CD14-positive monocyte (primary cell): ENCODE measurements at regions not wholly inside any gene's neighbourhood (a gene's known extent, or its start where the extent isn't known, plus 50 kb on each side); places are given as distances from the start of the nearest gene placed in this dataset.
"Not testable (repeated sequence)": the region's sequence is repeated elsewhere in the genome, so short reads cannot be mapped to it uniquely, and the experiment has no call there.

Source experiments
- DNase-seq, 3 donors: peaks; one replicate each; pipeline ENCODE4 v3.0.0-alpha.2; 2011 to 2022
- H2AFZ ChIP-seq: 2 replicates; pipeline ENCODE4 v1.6.0; 2012; ENCODE audit warnings: mild to moderate bottlenecking, low read depth, low read length, inconsistent platforms; ENCODE audit not compliant: insufficient read depth, poor library complexity, severe bottlenecking
- H3K27ac ChIP-seq, 2 donors: 1 replicate in 1 of 2; 2 replicates in 1 of 2; pipeline ENCODE4 v1.5.1; 2012 to 2013; ENCODE audit warnings: low read length in 2 of 2, control low read depth in 1 of 2, inconsistent platforms in 1 of 2, low read depth in 1 of 2, mild to moderate bottlenecking in 1 of 2
- H3K27me3 ChIP-seq, 2 donors: one replicate each; pipeline versions ENCODE4 v1.6.0 to v1.6.1; 2011 to 2013; ENCODE audit warnings: low read length in 2 of 2; ENCODE audit not compliant: control insufficient read depth in 2 of 2, insufficient read depth in 2 of 2
- H3K36me3 ChIP-seq, 2 donors: replicated peaks in 1 of 2; 1 replicate in 1 of 2; 2 replicates in 1 of 2; pipeline versions ENCODE4 v1.5.1 to v1.6.1; 2012 to 2013; ENCODE audit warnings: low read length in 2 of 2, control low read depth in 1 of 2, inconsistent platforms in 1 of 2, mild to moderate bottlenecking in 1 of 2; ENCODE audit not compliant: insufficient read depth in 2 of 2, control insufficient read depth in 1 of 2
- H3K4me1 ChIP-seq, 2 donors: 1 replicate in 1 of 2; 2 replicates in 1 of 2; pipeline versions ENCODE4 v1.5.1 to v1.6.1; 2012 to 2013; ENCODE audit warnings: low read length in 2 of 2, control low read depth in 1 of 2, inconsistent platforms in 1 of 2, mild to moderate bottlenecking in 1 of 2, moderate library complexity in 1 of 2; ENCODE audit not compliant: insufficient read depth in 2 of 2, control insufficient read depth in 1 of 2
- H3K4me2 ChIP-seq: replicated peaks from 2 replicates; pipeline ENCODE3; 2012; ENCODE audit warnings: low read length, moderate library complexity, mild to moderate bottlenecking; ENCODE audit not compliant: poor library complexity, severe bottlenecking; ENCODE audit errors: extremely low read depth
- H3K4me3 ChIP-seq, 3 experiments: fragments of 200-600 bp in 1 of 3; sonication (generic) in 1 of 3; replicated peaks in 1 of 3; 1 replicate in 2 of 3; 2 replicates in 1 of 3; pipeline ENCODE4 v1.5.1; 2011 to 2013; ENCODE audit warnings: low read length in 3 of 3, mild to moderate bottlenecking in 3 of 3, control low read depth in 2 of 3, low read depth in 2 of 3, inconsistent platforms in 1 of 3, moderate library complexity in 1 of 3
- H3K79me2 ChIP-seq: 2 replicates; pipeline ENCODE4 v1.6.0; 2012; ENCODE audit warnings: mild to moderate bottlenecking, control low read depth, inconsistent platforms, low read length, moderate library complexity; ENCODE audit not compliant: insufficient read depth
- H3K9ac ChIP-seq: 2 replicates; pipeline ENCODE4 v1.6.0; 2017; ENCODE audit warnings: low read length, mild to moderate bottlenecking; ENCODE audit not compliant: insufficient read depth, poor library complexity, severe bottlenecking
- H3K9me3 ChIP-seq, 2 donors: replicated peaks in 1 of 2; 1 replicate in 1 of 2; 2 replicates in 1 of 2; pipeline versions ENCODE4 v1.5.1 to v1.6.1; 2012 to 2013; ENCODE audit warnings: low read length in 2 of 2, control low read depth in 1 of 2; ENCODE audit not compliant: control insufficient read depth in 1 of 2, insufficient read depth in 1 of 2
- H4K20me1 ChIP-seq: 2 replicates; pipeline ENCODE4 v1.6.0; 2012; ENCODE audit warnings: mild to moderate bottlenecking, low read length, control low read depth, moderate library complexity; ENCODE audit not compliant: insufficient read depth
- H3K27ac Mint-ChIP-seq, 7 donors: one replicate each; pipeline ENCODE4 v1.8.0; 2020; ENCODE audit warnings: mild to moderate bottlenecking in 7 of 7, mixed read lengths in 7 of 7, moderate library complexity in 6 of 7, inconsistent platforms in 2 of 7
- H3K27me3 Mint-ChIP-seq, 3 donors: one replicate each; pipeline ENCODE4 v1.8.0; 2021 to 2022; ENCODE audit warnings: low read depth in 3 of 3, mild to moderate bottlenecking in 3 of 3, mixed read lengths in 3 of 3, moderate library complexity in 3 of 3, inconsistent platforms in 1 of 3
- H3K36me3 Mint-ChIP-seq, 2 donors: one replicate each; pipeline ENCODE4 v1.8.0; 2020; ENCODE audit warnings: mixed read lengths in 2 of 2, inconsistent platforms in 1 of 2, mild to moderate bottlenecking in 1 of 2
- H3K4me1 Mint-ChIP-seq: one replicate; pipeline ENCODE4 v1.8.0; 2020; ENCODE audit warnings: mild to moderate bottlenecking, mixed read lengths
- H3K4me3 Mint-ChIP-seq, 2 donors: one replicate each; pipeline ENCODE4 v1.8.0; 2020; ENCODE audit warnings: mild to moderate bottlenecking in 2 of 2, mixed read lengths in 2 of 2, moderate library complexity in 1 of 2
- H3K9me3 Mint-ChIP-seq, 7 donors: one replicate each; pipeline ENCODE4 v1.8.0; 2020 to 2022; ENCODE audit warnings: mixed read lengths in 7 of 7, mild to moderate bottlenecking in 6 of 7, moderate library complexity in 6 of 7, inconsistent platforms in 2 of 7
- CTCF ChIP-seq: fragments of 200-600 bp; IDR thresholded peaks from one replicate; pipeline ENCODE4 v1.8.0; 2022; ENCODE audit warnings: antibody characterized with exemption, mild to moderate bottlenecking
- WGBS: methylation state at CpG from one replicate; pipeline ENCODE4 v1.1.5; 2013; ENCODE audit warnings: missing lambda C conversion rate; ENCODE audit not compliant: insufficient coverage; 5-methylcytosine and 5-hydroxymethylcytosine counted together
- intact Hi-C, 2 donors: fragments of 100-400 bp; cut with micrococcal nuclease; formaldehyde crosslinking; loops; one replicate each; pipeline versions ENCODE4 v1.15.0 to v1.15.1; 2023

- H3K27me3 Mint-ChIP-seq = peaks cover 0 to 2% (median 0%) of the 10 kb centered on the region in 3 donors
- no peak overlapping the region for H3K27ac Mint-ChIP-seq
- H3K4me1 ChIP-seq = peaks cover 0 to 17% of the 10 kb centered on the region in 2 donors
- peaks cover 0 to 3% of the 10 kb centered on the region in 2 donors for H3K36me3 Mint-ChIP-seq
- no peak overlapping the region for H3K4me3 Mint-ChIP-seq
- H3K36me3 ChIP-seq = no peaks in the 10 kb centered on the region
- intact Hi-C loops = no loop called here
- no peaks in the 10 kb centered on the region for H4K20me1 ChIP-seq
- H3K9ac ChIP-seq = no peak overlapping the region
- peaks cover 2 to 12% (median 6%) of the 10 kb centered on the region in 7 donors for H3K9me3 Mint-ChIP-seq
- no peak overlapping the region for H3K4me3 ChIP-seq
- no peak overlapping the region for H3K27ac ChIP-seq
- no peak for DNase-seq
- H3K79me2 ChIP-seq = no peaks in the 10 kb centered on the region
- H3K4me1 Mint-ChIP-seq = peaks cover 11% of the 10 kb centered on the region
- TF ChIP-seq CTCF = no peak
- no peak overlapping the region for H3K4me2 ChIP-seq
- H3K9me3 ChIP-seq = no peaks in the 10 kb centered on the region
- H2AFZ ChIP-seq = no peak overlapping the region
- no peaks in the 10 kb centered on the region for H3K27me3 ChIP-seq
Observed at GRCh38 chr1:65541865-65542264, 121.4 kb downstream of the LEPR start.

GRCh38 chr1:65542592-65542991, 122.1 kb downstream of the LEPR start:
- intact Hi-C loops, H3K79me2 ChIP-seq, H3K4me3 ChIP-seq, H3K4me2 ChIP-seq, H3K27ac ChIP-seq, H3K36me3 ChIP-seq, H3K36me3 Mint-ChIP-seq, H3K9ac ChIP-seq, H3K4me3 Mint-ChIP-seq, H4K20me1 ChIP-seq, H3K9me3 ChIP-seq, H3K27me3 Mint-ChIP-seq, DNase-seq, H3K27ac Mint-ChIP-seq, H2AFZ ChIP-seq, H3K27me3 ChIP-seq: not testable (repeated sequence)
- no CpG with 5 or more reads among the region's 1 CpG for WGBS
- H3K4me1 ChIP-seq = peaks cover 0 to 14% of the 10 kb centered on the region in 2 donors
- Mint-ChIP-seq H3K9me3 (peaks cover 2 to 12% (median 6%) of the 10 kb centered on the region in 7 donors), H3K4me1 (peaks cover 11% of the 10 kb centered on the region)

- 88% methylated on average over 17 of the region's 25 CpGs for WGBS
Observed at GRCh38 chr1:65550306-65551010, 130.0 kb downstream of the LEPR start.

GRCh38 chr1:65552484-65552883, 132.0 kb downstream of the LEPR start:
- H3K27me3 Mint-ChIP-seq, intact Hi-C loops, H3K27ac Mint-ChIP-seq, H3K27me3 ChIP-seq, H3K79me2 ChIP-seq, H3K4me1 Mint-ChIP-seq, H3K4me3 ChIP-seq, H3K27ac ChIP-seq, H3K4me2 ChIP-seq, H4K20me1 ChIP-seq, H3K9ac ChIP-seq, DNase-seq, H3K4me3 Mint-ChIP-seq, H3K36me3 Mint-ChIP-seq, H3K36me3 ChIP-seq, H2AFZ ChIP-seq, H3K4me1 ChIP-seq: not testable (repeated sequence)
- H3K9me3 Mint-ChIP-seq = peaks cover 21 to 46% (median 36%) of the 10 kb centered on the region in 7 donors
- H3K9me3 ChIP-seq = peaks cover 9 to 19% of the 10 kb centered on the region in 2 donors
- no CpG with 5 or more reads among the region's 2 CpGs for WGBS

More at GRCh38 chr1:65550306-65551010, 130.0 kb downstream of the LEPR start:
- intact Hi-C loops, H2AFZ ChIP-seq, H3K36me3 ChIP-seq, H3K27me3 Mint-ChIP-seq, H3K9ac ChIP-seq, H3K27ac Mint-ChIP-seq, H3K4me1 Mint-ChIP-seq, H3K36me3 Mint-ChIP-seq, H3K4me3 ChIP-seq, DNase-seq, H3K4me2 ChIP-seq, H3K4me3 Mint-ChIP-seq, H3K79me2 ChIP-seq, H4K20me1 ChIP-seq, H3K27me3 ChIP-seq, H3K27ac ChIP-seq, H3K4me1 ChIP-seq: not testable (repeated sequence)
- H3K9me3 ChIP-seq = peaks cover 3 to 19% of the 10 kb centered on the region in 2 donors
- H3K9me3 Mint-ChIP-seq = peaks cover 23 to 43% (median 39%) of the 10 kb centered on the region in 7 donors
